ENCODE measurements at regions not wholly inside any gene's neighbourhood (a gene's known extent, or its start where the extent isn't known, plus 50 kb on each side); places are given as distances from the start of the nearest gene placed in this dataset.

GRCh38 chr5:122259995-122260394 is 52.0 kb upstream of the SNCAIP start:
- Histone ChIP-seq H3K4me3 (no peak overlapping the region), H3K27ac (no peak overlapping the region), H3K4me1 (no peaks in the 10 kb centered on the region), H3K36me3 (no peaks in the 10 kb centered on the region), H3K9me3 (peaks cover 7 to 35% of the 10 kb centered on the region in 2 donors), H3K27me3 (no peaks in the 10 kb centered on the region)
- no peak for TF ChIP-seq CTCF (IDR thresholded peaks at IDR 0.05)
- intact Hi-C loops (cut with DNase I), result no loop called here
- peak; percentile 66 for ATAC-seq
- DNase-seq, result no peak

GRCh38 chr5:122262103-122262502 is 49.9 kb upstream of the SNCAIP start:
- ATAC-seq (no peak), DNase-seq (no peak)
- no peaks in the 10 kb centered on the region for H3K27me3 ChIP-seq
- H3K36me3 ChIP-seq, result no peaks in the 10 kb centered on the region
- H3K4me1 ChIP-seq, result no peaks in the 10 kb centered on the region
- H3K9me3 ChIP-seq, result peaks cover 0 to 14% of the 10 kb centered on the region in 2 donors
- intact Hi-C loops (cut with DNase I), result no loop called here
- no peak for TF ChIP-seq CTCF (IDR thresholded peaks at IDR 0.05)
- H3K27ac ChIP-seq, result no peak overlapping the region
- H3K4me3 ChIP-seq, result no peak overlapping the region
